D721Med (cell line): ENCODE measurements at regions not wholly inside any gene's neighbourhood (a gene's known extent, or its start where the extent isn't known, plus 50 kb on each side); places are given as distances from the start of the nearest gene placed in this dataset.

ENCODE experiments used
- DNase-seq: peaks from one replicate; pipeline ENCODE4 v3.0.0; 2011; ENCODE audit warnings: low spot score; ENCODE audit not compliant: insufficient read length
- FAIRE-seq: peaks from 2 replicates; lab custom pipeline; 2011; peaks lifted over from hg19 to GRCh38; lab: Jason Lieb, UNC
- CTCF ChIP-seq: IDR thresholded peaks from 2 replicates; pipeline ENCODE4 v1.5.1; 2012; ENCODE audit warnings: mild to moderate bottlenecking, control low read depth; ENCODE audit not compliant: insufficient read depth; ENCODE audit errors: missing control alignments

- FAIRE-seq (no peak), DNase-seq (no peak)
- TF ChIP-seq CTCF, result no peak
These were observed 212.6 kb downstream of the ZNF621 start for GRCh38 chr3:40737343-40737742.

GRCh38 chr3:40739971-40740370 is 215.2 kb downstream of the ZNF621 start:
- no peak for FAIRE-seq
- TF ChIP-seq CTCF, result no peak
- no peak for DNase-seq

- no peak for FAIRE-seq
- TF ChIP-seq CTCF, result no peak
- DNase-seq, result no peak
These were observed 217.0 kb downstream of the ZNF621 start for GRCh38 chr3:40741729-40742128.

GRCh38 chr3:40745381-40746106 is 220.8 kb downstream of the ZNF621 start:
- DNase-seq, result no peak
- no peak for FAIRE-seq
- TF ChIP-seq CTCF, result no peak

GRCh38 chr3:40751666-40752065 is 226.9 kb downstream of the ZNF621 start:
- DNase-seq (no peak), FAIRE-seq (no peak)
- no peak for TF ChIP-seq CTCF

- FAIRE-seq (no peak), DNase-seq (no peak)
- no peak for TF ChIP-seq CTCF
These were observed 227.7 kb downstream of the ZNF621 start for GRCh38 chr3:40752492-40752891.

- FAIRE-seq, result no peak
- TF ChIP-seq CTCF, result no peak
- no peak for DNase-seq
These were observed 228.6 kb downstream of the ZNF621 start for GRCh38 chr3:40753291-40753770.
